ENCODE measurements at regions not wholly inside any gene's neighbourhood (a gene's known extent, or its start where the extent isn't known, plus 50 kb on each side); places are given as distances from the start of the nearest gene placed in this dataset.

GRCh38 chr16:86789621-86790051 lies 211.3 kb downstream of the FOXL1 start:
- no peak for TF ChIP-seq CTCF (IDR thresholded peaks at IDR 0.05)
- TF ChIP-seq ZFX (IDR thresholded peaks at IDR 0.05; ENCODE audit: borderline replicate concordance): no peak

Measured in 22Rv1 (cell line).